NCI-H1436 (cell line): ENCODE measurements at regions not wholly inside any gene's neighbourhood (a gene's known extent, or its start where the extent isn't known, plus 50 kb on each side); places are given as distances from the start of the nearest gene placed in this dataset.

Source experiments
- DNase-seq: peaks from one replicate; lab custom pipeline; 2025; lab: John Stamatoyannopoulos, UW

GRCh38 chr20:24106150-24106800 lies 117.7 kb upstream of the GGTLC1 start:
- DNase-seq, result no peak

GRCh38 chr20:24102749-24103333 lies 114.3 kb upstream of the GGTLC1 start:
- DNase-seq, result no peak

GRCh38 chr20:24102290-24102689 lies 113.7 kb upstream of the GGTLC1 start:
- no peak for DNase-seq

GRCh38 chr20:24100370-24101011 lies 111.9 kb upstream of the GGTLC1 start:
- peak; percentile 13 for DNase-seq

GRCh38 chr20:24098886-24099285 lies 110.3 kb upstream of the GGTLC1 start:
- DNase-seq, result no peak

DNA sequence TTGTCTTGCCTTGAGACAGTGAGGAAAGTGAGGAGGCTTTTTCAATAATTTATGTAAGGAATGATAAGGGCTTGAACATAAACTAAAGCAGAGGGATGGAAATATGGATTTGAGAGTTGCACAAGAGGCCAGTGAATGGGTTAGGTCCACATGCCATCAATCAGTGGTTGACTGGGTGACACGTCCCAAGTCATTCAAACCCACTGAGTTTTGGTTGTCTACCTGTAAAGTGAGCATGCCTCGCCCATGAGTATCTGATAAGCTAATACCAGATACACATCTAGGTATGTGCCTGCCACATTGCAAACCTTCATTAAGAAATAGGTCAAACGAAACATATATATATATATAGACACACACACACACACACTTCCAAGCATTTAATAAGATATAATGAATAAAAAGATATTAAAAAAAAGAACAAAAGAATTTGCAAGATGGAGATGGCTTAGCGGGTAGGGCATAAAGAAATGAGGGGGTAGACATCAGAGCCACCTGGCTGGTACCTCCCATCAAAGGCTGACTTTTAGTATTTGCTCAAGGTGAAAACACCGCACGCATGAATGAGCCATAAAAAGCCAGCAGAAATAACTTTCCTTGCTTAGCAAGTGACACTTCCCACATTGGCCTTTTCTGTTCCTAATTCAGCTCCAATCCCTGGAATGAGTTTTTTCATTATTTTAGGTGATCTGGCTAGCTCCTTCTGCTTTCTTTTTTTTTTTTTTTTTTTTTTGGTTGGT lies 109.1 kb upstream of the GGTLC1 start:
- DNase-seq, result no peak

- DNase-seq, result no peak
These were observed 108.4 kb upstream of the GGTLC1 start for GRCh38 chr20:24096864-24097450.

DNA sequence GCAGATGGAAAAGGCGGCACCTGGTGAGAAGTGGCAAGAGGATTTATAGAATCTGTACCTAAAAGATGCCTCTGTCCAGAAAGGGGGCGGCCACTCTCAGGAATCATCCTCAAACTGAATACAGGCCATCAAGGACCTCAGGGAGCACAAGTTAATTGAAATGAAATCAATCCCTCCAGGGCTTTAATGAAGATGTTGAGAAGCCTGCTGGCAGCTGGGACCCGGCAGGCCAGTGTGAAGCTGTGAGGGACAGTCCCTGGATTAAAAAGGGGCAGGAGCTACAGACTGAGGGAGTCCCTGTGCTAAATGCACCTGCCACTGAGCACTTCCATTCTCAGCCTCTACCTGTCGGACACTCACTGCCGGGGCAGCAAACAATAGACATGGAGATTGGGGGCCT lies 107.7 kb upstream of the GGTLC1 start:
- no peak for DNase-seq

- no peak for DNase-seq
These were observed 107.2 kb upstream of the GGTLC1 start for GRCh38 chr20:24095756-24096155.

DNA sequence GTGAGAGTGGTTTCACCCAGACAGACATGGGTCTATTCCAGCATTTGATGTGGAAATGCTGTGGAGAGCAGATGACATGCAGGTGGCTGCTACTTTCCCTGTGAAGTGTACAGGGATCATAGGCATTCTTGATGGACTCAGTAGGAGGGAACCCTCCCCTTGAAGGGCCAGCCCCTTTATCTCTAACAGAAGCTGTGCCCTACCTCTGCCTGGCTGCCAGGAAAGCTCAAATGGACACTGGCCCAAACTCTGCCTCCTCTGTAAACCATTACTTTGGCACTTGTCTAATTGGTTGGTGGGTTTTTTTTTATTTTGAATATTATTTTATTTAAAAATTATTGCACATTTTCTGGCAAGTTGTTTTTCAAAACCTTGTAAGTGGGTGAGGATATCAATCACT lies 106.7 kb upstream of the GGTLC1 start:
- no peak for DNase-seq

GRCh38 chr20:24089576-24089975 lies 101.0 kb upstream of the GGTLC1 start:
- DNase-seq, result no peak

GRCh38 chr20:24086121-24086520 lies 97.5 kb upstream of the GGTLC1 start:
- no peak for DNase-seq

GRCh38 chr20:24084281-24084680 lies 95.7 kb upstream of the GGTLC1 start:
- no peak for DNase-seq

GRCh38 chr20:24081077-24081476 lies 92.5 kb upstream of the GGTLC1 start:
- DNase-seq, result no peak

DNA sequence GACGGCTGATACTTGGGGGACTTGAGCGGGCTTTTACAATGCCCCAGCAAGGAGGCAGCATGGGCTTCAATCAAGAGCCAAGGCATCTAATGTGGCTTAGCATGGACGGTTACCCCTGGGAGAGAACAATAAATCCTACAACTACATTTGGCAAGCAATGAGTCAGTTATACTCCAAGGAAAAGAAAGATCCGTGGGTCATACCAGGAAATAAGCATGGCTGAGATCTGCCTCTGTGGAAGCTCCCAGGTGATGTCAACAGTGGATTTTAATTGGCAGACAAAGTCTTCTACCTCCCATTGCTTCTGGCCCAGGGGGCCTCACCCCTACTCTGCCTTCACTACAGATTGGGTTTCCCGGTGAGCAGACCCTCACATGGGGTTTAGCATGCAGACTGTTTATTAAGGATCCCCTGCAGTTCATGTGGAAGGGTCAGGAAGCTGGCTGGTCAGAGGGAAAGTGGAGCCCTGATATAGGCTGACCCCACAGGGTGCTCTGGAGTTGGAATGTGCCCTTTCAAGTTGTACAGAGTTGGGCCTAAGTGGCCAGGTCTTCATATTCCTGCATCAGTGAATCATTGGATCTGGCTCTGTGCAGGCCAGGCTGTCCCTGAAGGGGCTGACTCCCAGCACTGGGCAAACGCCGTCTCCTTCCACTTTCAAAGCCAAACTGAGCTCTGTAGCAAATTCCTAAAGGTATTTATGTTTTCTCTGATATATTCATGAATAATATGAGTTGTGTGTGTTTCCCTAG lies 91.3 kb upstream of the GGTLC1 start:
- DNase-seq, result no peak

DNA sequence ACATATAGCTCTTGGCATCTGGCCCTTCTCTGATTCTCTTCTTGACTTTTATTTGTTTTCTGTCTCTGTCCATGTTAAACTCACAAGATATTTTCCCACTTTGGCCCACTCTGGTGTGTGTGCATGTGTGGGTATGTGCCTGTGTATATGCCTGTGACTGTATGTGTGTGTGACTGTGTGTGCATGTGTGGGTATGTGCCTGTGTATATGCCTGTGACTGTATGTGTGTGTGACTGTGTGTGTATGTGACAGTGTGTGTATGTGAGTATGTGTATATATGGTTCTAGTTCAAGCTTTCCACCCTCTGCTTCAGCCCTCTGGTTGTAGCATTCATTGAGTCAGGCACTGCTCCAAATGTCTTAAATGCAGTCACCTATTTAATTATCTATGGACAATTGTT lies 88.6 kb upstream of the GGTLC1 start:
- no peak for DNase-seq

DNA sequence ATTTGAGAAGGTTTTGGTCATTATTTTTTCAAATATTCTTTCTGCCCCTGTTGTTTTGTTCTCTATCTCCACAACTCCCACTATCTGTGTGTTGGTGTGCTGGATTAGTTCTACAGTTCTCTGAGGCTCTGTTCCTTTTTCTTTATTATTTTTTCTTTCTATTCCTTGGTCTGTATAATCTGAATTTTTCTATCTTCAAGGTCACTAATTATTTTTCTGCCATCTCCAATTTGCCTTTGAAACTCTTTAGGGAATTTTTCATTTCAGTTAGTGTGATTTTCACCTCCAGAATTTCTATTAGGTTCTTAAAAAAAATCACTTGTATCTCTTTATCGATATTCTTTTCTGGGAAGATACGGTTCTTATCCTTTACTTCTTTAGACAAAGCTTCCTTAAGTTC lies 82.1 kb upstream of the GGTLC1 start:
- DNase-seq, result no peak

DNA sequence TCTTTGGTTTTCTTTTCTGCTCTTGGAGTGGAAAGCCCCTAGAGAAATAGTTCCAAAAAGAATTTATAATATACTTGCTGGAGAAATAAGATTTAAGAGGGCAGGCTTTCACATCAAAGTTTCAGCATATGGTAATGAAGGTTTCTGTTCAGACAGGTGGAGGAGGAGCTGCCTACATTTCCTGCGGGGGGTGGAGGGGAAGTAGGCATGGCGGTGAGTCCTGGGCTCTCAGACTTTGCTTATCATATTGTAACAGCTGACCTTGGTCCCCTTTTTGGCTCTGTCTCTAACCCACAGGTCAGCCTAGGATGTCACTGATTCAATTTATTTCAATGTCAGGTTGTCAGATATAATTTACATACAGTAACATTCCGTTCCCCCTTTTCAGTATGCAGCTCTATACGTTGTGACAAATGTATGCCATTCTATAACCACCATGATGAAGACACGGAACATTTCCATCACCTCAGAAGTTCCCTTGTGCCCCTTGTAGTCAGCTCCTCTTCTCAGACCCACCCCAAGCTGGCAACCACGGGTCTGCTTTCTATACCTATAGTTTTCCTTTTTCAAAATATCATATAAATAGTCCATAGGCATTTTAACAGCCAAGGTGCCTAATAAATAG lies 77.6 kb upstream of the GGTLC1 start:
- DNase-seq, result no peak

DNA sequence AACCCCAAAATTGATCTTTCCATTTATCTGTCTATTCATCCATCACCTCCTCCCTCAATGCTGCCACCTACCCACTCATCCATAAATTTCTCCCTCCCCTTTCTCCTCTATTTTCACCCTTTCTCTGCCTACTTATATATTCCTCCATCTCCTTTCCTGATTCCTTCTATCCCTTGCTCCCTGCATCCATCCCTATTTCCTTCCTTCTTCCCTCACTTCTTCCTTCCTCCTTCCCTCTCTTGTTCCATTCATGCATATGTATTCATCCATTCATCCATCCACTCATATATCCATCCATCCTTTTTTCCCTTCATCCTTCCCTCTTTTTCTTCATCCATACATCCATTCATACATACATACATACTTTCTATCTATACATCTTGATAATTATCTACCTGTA lies 76.3 kb upstream of the GGTLC1 start:
- DNase-seq, result no peak

GRCh38 chr20:24064092-24064491 lies 75.5 kb upstream of the GGTLC1 start:
- DNase-seq, result no peak

DNA sequence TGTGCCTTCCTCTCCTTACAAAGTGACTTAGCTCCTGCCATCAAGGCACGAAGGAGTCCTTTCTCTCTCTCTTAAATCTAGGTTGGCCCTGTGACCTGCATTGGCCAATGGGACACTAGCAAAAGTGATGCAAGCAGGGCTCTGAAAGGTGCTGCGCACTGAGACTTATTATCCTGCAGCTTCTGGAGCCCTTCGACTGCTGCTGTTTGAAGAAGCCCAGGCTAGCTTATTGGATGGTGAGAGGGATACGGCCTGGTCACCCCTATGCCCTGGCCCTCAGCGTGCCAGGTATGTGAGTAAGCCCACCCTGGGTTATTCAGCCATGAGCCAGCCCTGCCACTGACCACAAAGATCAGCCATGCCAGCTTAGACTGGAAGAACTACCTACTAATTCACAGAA lies 74.5 kb upstream of the GGTLC1 start:
- no peak for DNase-seq
